Lung (tissue), 11 donors: ENCODE measurements at regions not wholly inside any gene's neighbourhood (a gene's known extent, or its start where the extent isn't known, plus 50 kb on each side); places are given as distances from the start of the nearest gene placed in this dataset.
"Not testable (repeated sequence)": the region's sequence is repeated elsewhere in the genome, so short reads cannot be mapped to it uniquely, and the experiment has no call there.

ENCODE experiments used
- ATAC-seq: fragments of 200-7000 bp; cut with Tn5 transposase; one replicate; pipeline ENCODE4 v1.9.1; 2020; ENCODE audit warnings: moderate number of reproducible peaks; ENCODE audit not compliant: insufficient read depth, low FRiP score
- DNase-seq, 3 donors: peaks; one replicate each; pipeline ENCODE4 v3.0.0-alpha.2; 2013 to 2017
- H3K27ac ChIP-seq, 2 donors: one replicate each; pipeline ENCODE4 v1.5.1; 2013; ENCODE audit warnings: mild to moderate bottlenecking in 2 of 2, moderate library complexity in 2 of 2, control low read depth in 1 of 2, inconsistent platforms in 1 of 2, low read depth in 1 of 2, low read length in 1 of 2
- H3K27me3 ChIP-seq, 3 donors: one replicate each; pipeline ENCODE4 v1.5.1; 2013; ENCODE audit warnings: low read length in 2 of 3; ENCODE audit not compliant: control insufficient read depth in 3 of 3, insufficient read depth in 3 of 3
- H3K36me3 ChIP-seq, 4 donors: one replicate each; pipeline ENCODE4 v1.5.1; 2013; ENCODE audit warnings: low read length in 4 of 4, mild to moderate bottlenecking in 1 of 4, moderate library complexity in 1 of 4; ENCODE audit not compliant: control insufficient read depth in 4 of 4, insufficient read depth in 4 of 4
- H3K4me1 ChIP-seq, 5 donors: one replicate each; pipeline ENCODE4 v1.5.1; 2013; ENCODE audit warnings: low read length in 5 of 5, mild to moderate bottlenecking in 2 of 5, moderate library complexity in 1 of 5; ENCODE audit not compliant: control insufficient read depth in 5 of 5, insufficient read depth in 5 of 5
- H3K4me3 ChIP-seq: one replicate; pipeline ENCODE4 v1.5.1; 2013; ENCODE audit warnings: mild to moderate bottlenecking, control low read depth, moderate library complexity
- H3K9ac ChIP-seq, 2 donors: one replicate each; pipeline ENCODE4 v1.5.1; 2013; ENCODE audit warnings: low read length in 2 of 2, control low read depth in 1 of 2; ENCODE audit not compliant: insufficient read depth in 1 of 2
- H3K9me3 ChIP-seq, 4 donors: one replicate each; pipeline ENCODE4 v1.5.1; 2013; ENCODE audit warnings: low read length in 3 of 4, mild to moderate bottlenecking in 1 of 4, moderate library complexity in 1 of 4; ENCODE audit not compliant: control insufficient read depth in 4 of 4, insufficient read depth in 3 of 4
- CTCF ChIP-seq: IDR thresholded peaks from 2 replicates; pipeline ENCODE4 v1.5.1; 2012; ENCODE audit warnings: mild to moderate bottlenecking; ENCODE audit errors: control extremely low read depth, extremely low read depth
- WGBS, 2 donors: extraction: QIAGEN DNeasy Blood & Tissue Kit; methylation state at CpG; one replicate each; pipeline ENCODE4 v1.1.7; 2013; 5-methylcytosine and 5-hydroxymethylcytosine counted together
- donor health status: control.
- donor health status: control.
- donor health status: Bipolar disorder and iron deficiency.
- donor health status: healthy.
- donor health status: DM: yes; HTN: yes; CAD: no.

- Histone ChIP-seq H3K9me3 (peaks cover 0 to 8% (median 5%) of the 10 kb centered on the region in 4 donors), H3K4me3 (no peak overlapping the region), H3K27ac (no peak overlapping the region), H3K27me3 (no peaks in the 10 kb centered on the region), H3K4me1 (no peaks in the 10 kb centered on the region), H3K9ac (no peak overlapping the region), H3K36me3 (no peaks in the 10 kb centered on the region)
- WGBS, 2 donors = 67 to 82% methylated on average over 3 of the region's 3 CpGs
- ATAC-seq = peak; percentile 85
- TF ChIP-seq CTCF = no peak
- peak; percentile 24 to 77 (median 45) for DNase-seq
Observed at GRCh38 chr6:79373246-79373645, 138.8 kb upstream of the HMGN3 start.

- ATAC-seq = no peak
- no peak for DNase-seq
- no peak for TF ChIP-seq CTCF
- Histone ChIP-seq H3K27me3 (no peaks in the 10 kb centered on the region), H3K9ac (no peak overlapping the region), H3K4me1 (no peaks in the 10 kb centered on the region), H3K36me3 (no peaks in the 10 kb centered on the region), H3K4me3 (no peak overlapping the region), H3K9me3 (peaks cover 0 to 8% (median 6%) of the 10 kb centered on the region in 4 donors), H3K27ac (no peak overlapping the region)
- WGBS, 2 donors = 73 to 79% methylated on average over 1 of the region's 1 CpG
Observed at GRCh38 chr6:79372757-79373156, 138.3 kb upstream of the HMGN3 start.

GRCh38 chr6:79369026-79369425 lies 134.5 kb upstream of the HMGN3 start:
- 81 to 86% methylated on average over 3 of the region's 3 CpGs for WGBS, 2 donors
- Histone ChIP-seq H3K27me3 (no peaks in the 10 kb centered on the region), H3K27ac (no peak overlapping the region), H3K9ac (no peak overlapping the region), H3K9me3 (peaks cover 0 to 8% (median 6%) of the 10 kb centered on the region in 4 donors), H3K4me1 (no peaks in the 10 kb centered on the region), H3K36me3 (no peaks in the 10 kb centered on the region), H3K4me3 (no peak overlapping the region)
- no peak for TF ChIP-seq CTCF
- no peak for ATAC-seq
- DNase-seq = no peak

- not testable (repeated sequence) for ATAC-seq, DNase-seq, H3K4me1 ChIP-seq, H3K27me3 ChIP-seq, H3K4me3 ChIP-seq, H3K9me3 ChIP-seq, H3K9ac ChIP-seq, H3K27ac ChIP-seq, H3K36me3 ChIP-seq
Observed at GRCh38 chr6:79363441-79363840, 129.0 kb upstream of the HMGN3 start.

- H3K4me1 ChIP-seq, H3K27ac ChIP-seq, H3K4me3 ChIP-seq, ATAC-seq, H3K36me3 ChIP-seq, H3K27me3 ChIP-seq, H3K9me3 ChIP-seq, DNase-seq, H3K9ac ChIP-seq: not testable (repeated sequence)
- WGBS, 2 donors = 94 to 97% methylated on average over 2 of the region's 2 CpGs
Observed at GRCh38 chr6:79361074-79361473, 126.6 kb upstream of the HMGN3 start.
